WTC11 (cell line): ENCODE measurements at regions not wholly inside any gene's neighbourhood (a gene's known extent, or its start where the extent isn't known, plus 50 kb on each side); places are given as distances from the start of the nearest gene placed in this dataset.
A peak's percentile ranks its signal among the peaks of the same experiment; 100 is the strongest.

Experiments
- ATAC-seq: fragments of 200-7000 bp; cut with Tn5 transposase; 2 replicates; pipeline ENCODE4 v1.10.0; 2021; ENCODE audit warnings: mild to moderate bottlenecking, moderate library complexity
- CTCF ChIA-PET: fragments of 300-600 bp; sonication (Branson Sonifier 250); formaldehyde crosslinking; loops from one replicate; lab custom pipeline; 2021; ENCODE audit warnings: antibody characterized with exemption; lab: Charles Lee
- POLR2A ChIA-PET: fragments of 350-600 bp; sonication (Branson Sonifier 250); formaldehyde crosslinking; loops from one replicate; lab custom pipeline; 2021; ENCODE audit warnings: antibody characterized with exemption; lab: Charles Lee
- DNase-seq: peaks from one replicate; pipeline ENCODE4 v3.0.0; 2021; ENCODE audit warnings: low spot score
- H3K27ac Mint-ChIP-seq: 2 replicates; pipeline ENCODE4 v1.8.0; 2021; ENCODE audit warnings: mixed read lengths
- H3K27me3 Mint-ChIP-seq: 2 replicates; pipeline ENCODE4 v1.8.0; 2021; ENCODE audit warnings: low read depth, mild to moderate bottlenecking, moderate library complexity, mixed read lengths
- H3K36me3 Mint-ChIP-seq: 2 replicates; pipeline ENCODE4 v1.8.0; 2021; ENCODE audit warnings: mixed read lengths
- H3K4me1 Mint-ChIP-seq: 2 replicates; pipeline ENCODE4 v1.8.0; 2022; ENCODE audit warnings: mixed read lengths
- H3K4me3 Mint-ChIP-seq: 2 replicates; pipeline ENCODE4 v1.8.0; 2021; ENCODE audit warnings: mild to moderate bottlenecking, moderate library complexity, mixed read lengths
- H3K9me3 Mint-ChIP-seq: 2 replicates; pipeline ENCODE4 v1.8.0; 2021; ENCODE audit warnings: mixed read lengths
- ERG ChIP-seq: fragments of 250-450 bp; sonication (Bioruptor Pico); IDR thresholded peaks from 2 replicates; pipeline ENCODE4 v1.8.0; 2021; ENCODE audit warnings: mild to moderate bottlenecking
- ETV6 ChIP-seq: sonication (generic); formaldehyde crosslinking; IDR thresholded peaks from 2 replicates; pipeline ENCODE4 v1.8.1; 2022; ENCODE audit warnings: mild to moderate bottlenecking, missing genetic modification reagents
- FOXP1 ChIP-seq: sonication (generic); formaldehyde crosslinking; IDR thresholded peaks from 2 replicates; pipeline ENCODE4 v1.8.0; 2022; ENCODE audit warnings: missing genetic modification reagents, mild to moderate bottlenecking, moderate library complexity, borderline replicate concordance
- FOXP4 ChIP-seq: sonication (generic); formaldehyde crosslinking; IDR thresholded peaks from 2 replicates; pipeline ENCODE4 v1.8.0; 2022; ENCODE audit warnings: mild to moderate bottlenecking, missing genetic modification reagents
- GABPB1 ChIP-seq: sonication (generic); formaldehyde crosslinking; IDR thresholded peaks from 2 replicates; pipeline ENCODE4 v1.8.1; 2023; ENCODE audit warnings: mild to moderate bottlenecking, missing genetic modification reagents
- KAT7 ChIP-seq: sonication (generic); formaldehyde crosslinking; IDR thresholded peaks from 2 replicates; pipeline ENCODE4 v1.8.1; 2023; ENCODE audit warnings: missing genetic modification reagents, mild to moderate bottlenecking, borderline replicate concordance
- MYBL2 ChIP-seq: sonication (generic); formaldehyde crosslinking; IDR thresholded peaks from 2 replicates; pipeline ENCODE4 v1.8.1; 2023; ENCODE audit warnings: mild to moderate bottlenecking, moderate library complexity, missing genetic modification reagents
- NFATC4 ChIP-seq: fragments of 250-450 bp; sonication (Bioruptor Pico); IDR thresholded peaks from 2 replicates; pipeline ENCODE4 v1.9.0; 2021; ENCODE audit warnings: mild to moderate bottlenecking
- NR2C2 ChIP-seq: sonication (generic); formaldehyde crosslinking; IDR thresholded peaks from 2 replicates; pipeline ENCODE4 v1.8.0; 2022; ENCODE audit warnings: mild to moderate bottlenecking, missing genetic modification reagents
- NR3C1 ChIP-seq: sonication (generic); formaldehyde crosslinking; conservative IDR thresholded peaks from 2 replicates; pipeline ENCODE4 v1.8.1; 2023; ENCODE audit warnings: low read depth, mild to moderate bottlenecking, missing genetic modification reagents
- SP1 ChIP-seq: sonication (generic); formaldehyde crosslinking; conservative IDR thresholded peaks from 2 replicates; pipeline ENCODE4 v1.8.1; 2022; ENCODE audit warnings: missing genetic modification reagents
- ZNF219 ChIP-seq: sonication (generic); formaldehyde crosslinking; IDR thresholded peaks from 2 replicates; pipeline ENCODE4 v1.8.0; 2023; ENCODE audit warnings: missing genetic modification reagents, mild to moderate bottlenecking, borderline replicate concordance
- ZNF232 ChIP-seq: sonication (generic); formaldehyde crosslinking; IDR thresholded peaks from 2 replicates; pipeline ENCODE4 v1.8.0; 2022; ENCODE audit warnings: mild to moderate bottlenecking, missing genetic modification reagents
- ZNF263 ChIP-seq: sonication (generic); formaldehyde crosslinking; IDR thresholded peaks from 2 replicates; pipeline ENCODE4 v1.8.1; 2022; ENCODE audit warnings: low read depth, mild to moderate bottlenecking, moderate library complexity, missing genetic modification reagents
- ZNF396 ChIP-seq: fragments of 250-450 bp; sonication (Bioruptor Pico); IDR thresholded peaks from 2 replicates; pipeline ENCODE4 v1.8.0; 2021; ENCODE audit warnings: mild to moderate bottlenecking, moderate library complexity, borderline replicate concordance
- ZNF423 ChIP-seq: fragments of 250-450 bp; sonication (Bioruptor Pico); IDR thresholded peaks from 2 replicates; pipeline ENCODE4 v2.1.2; 2022; ENCODE audit warnings: mild to moderate bottlenecking, moderate library complexity
- ZNF671 ChIP-seq: fragments of 250-450 bp; sonication (Bioruptor Pico); IDR thresholded peaks from 2 replicates; pipeline ENCODE4 v1.8.0; 2021; ENCODE audit warnings: mild to moderate bottlenecking
- TF ChIP-seq, protein P1 (sequence below): sonication (generic); formaldehyde crosslinking; IDR thresholded peaks from 2 replicates; pipeline ENCODE4 v1.8.1; 2022; ENCODE audit warnings: low read depth, mild to moderate bottlenecking, moderate library complexity, missing genetic modification reagents, borderline replicate concordance
- TF ChIP-seq, protein P2 (sequence below): fragments of 250-450 bp; sonication (Bioruptor Pico); IDR thresholded peaks from 2 replicates; pipeline ENCODE4 v1.9.0; 2021; ENCODE audit warnings: mild to moderate bottlenecking
- TF ChIP-seq, protein P3 (sequence below): fragments of 250-450 bp; sonication (Bioruptor Pico); IDR thresholded peaks from 2 replicates; pipeline ENCODE4 v1.9.0; 2021; ENCODE audit warnings: moderate library complexity, mild to moderate bottlenecking, inconsistent platforms, borderline replicate concordance

DNA sequence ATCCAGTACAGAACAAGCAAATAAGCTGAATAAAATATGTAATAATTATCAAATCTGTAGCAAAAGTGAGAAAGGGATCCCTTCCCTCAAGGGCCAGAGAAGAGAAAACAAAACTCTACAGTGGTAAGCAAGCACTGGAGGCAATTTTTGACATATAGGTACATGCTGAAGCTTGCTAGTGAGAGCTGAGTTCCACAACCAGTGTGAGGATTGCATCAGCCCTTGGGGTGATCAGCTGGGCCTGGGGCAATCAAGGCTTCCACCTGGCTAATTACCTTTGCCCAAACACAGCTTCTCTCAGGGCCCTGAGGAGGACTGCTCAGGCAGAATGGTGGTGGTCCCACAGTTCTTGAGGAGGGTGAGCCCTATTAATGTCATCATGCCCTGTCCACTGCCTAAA, 134.4 kb upstream of the DLX6 start:
- Mint-ChIP-seq H3K4me1 (no peaks in the 10 kb centered on the region), H3K36me3 (no peaks in the 10 kb centered on the region), H3K9me3 (no peaks in the 10 kb centered on the region), H3K27me3 (no peaks in the 10 kb centered on the region; the same call in 1 of the 2 replicates), H3K27ac (no peak overlapping the region), H3K4me3 (no peak overlapping the region)
- POLR2A ChIA-PET: no interaction called here
- no peak for ATAC-seq
- no peak for DNase-seq
- CTCF ChIA-PET: interaction anchor here (1.6 kb wide), 1 partner anchor 157 kb away, joined by 4 read pairs; no protein-coding TSS in a partner anchor
- TF ChIP-seq GABPB1 (CRISPR knock-in tag) (peak; percentile 74), SP1 (CRISPR knock-in tag) (no peak)

GRCh38 chr7:96887426-96887825, 117.9 kb upstream of the DLX6 start:
- Mint-ChIP-seq H3K4me1 (no peaks in the 10 kb centered on the region), H3K27ac (no peak overlapping the region), H3K36me3 (no peaks in the 10 kb centered on the region), H3K27me3 (no peaks in the 10 kb centered on the region), H3K9me3 (no peaks in the 10 kb centered on the region), H3K4me3 (no peak overlapping the region)
- DNase-seq: no peak
- ATAC-seq: no peak
- ChIA-PET CTCF (no interaction called here), POLR2A (no interaction called here)
- no peak for TF ChIP-seq ZNF396 (CRISPR knock-in tag)
- TF ChIP-seq FOXP1 (CRISPR knock-in tag): no peak

DNA sequence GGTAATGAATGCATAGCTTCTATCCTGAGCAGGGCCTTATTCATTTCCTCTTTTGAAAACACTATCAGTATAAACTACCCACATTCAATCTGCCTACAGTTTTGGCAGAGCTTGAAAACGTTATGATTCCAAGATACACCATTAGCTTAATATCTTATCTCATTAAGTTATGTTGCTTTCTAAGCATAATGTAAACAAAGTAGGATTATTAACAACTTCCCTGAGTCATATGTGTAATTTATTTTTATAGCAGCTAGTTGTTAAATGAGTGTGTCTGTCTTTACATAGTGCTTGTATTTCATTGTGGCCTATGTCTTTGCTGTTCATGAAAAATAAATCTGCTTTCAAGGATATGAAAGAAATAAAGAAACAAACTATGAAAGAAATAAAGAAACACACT, 106.2 kb upstream of the DLX6 start:
- no peak for ATAC-seq
- ChIA-PET CTCF (no interaction called here), POLR2A (no interaction called here)
- TF ChIP-seq ZNF219 (CRISPR knock-in tag) (no peak), ZNF671 (no peak), NR2C2 (CRISPR knock-in tag) (no peak), NR3C1 (no peak), ERG (CRISPR knock-in tag) (no peak), NFATC4 (no peak), FOXP4 (CRISPR knock-in tag) (no peak), MYBL2 (CRISPR knock-in tag) (no peak), ZNF263 (CRISPR knock-in tag) (no peak), ZNF423 (CRISPR knock-in tag) (no peak), KAT7 (CRISPR knock-in tag) (no peak), ETV6 (no peak), ZNF232 (no peak)
- TF ChIP-seq, protein P1, sequence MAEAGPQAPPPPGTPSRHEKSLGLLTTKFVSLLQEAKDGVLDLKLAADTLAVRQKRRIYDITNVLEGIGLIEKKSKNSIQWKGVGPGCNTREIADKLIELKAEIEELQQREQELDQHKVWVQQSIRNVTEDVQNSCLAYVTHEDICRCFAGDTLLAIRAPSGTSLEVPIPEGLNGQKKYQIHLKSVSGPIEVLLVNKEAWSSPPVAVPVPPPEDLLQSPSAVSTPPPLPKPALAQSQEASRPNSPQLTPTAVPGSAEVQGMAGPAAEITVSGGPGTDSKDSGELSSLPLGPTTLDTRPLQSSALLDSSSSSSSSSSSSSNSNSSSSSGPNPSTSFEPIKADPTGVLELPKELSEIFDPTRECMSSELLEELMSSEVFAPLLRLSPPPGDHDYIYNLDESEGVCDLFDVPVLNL (CRISPR knock-in tag): no peak
- TF ChIP-seq, protein P2, sequence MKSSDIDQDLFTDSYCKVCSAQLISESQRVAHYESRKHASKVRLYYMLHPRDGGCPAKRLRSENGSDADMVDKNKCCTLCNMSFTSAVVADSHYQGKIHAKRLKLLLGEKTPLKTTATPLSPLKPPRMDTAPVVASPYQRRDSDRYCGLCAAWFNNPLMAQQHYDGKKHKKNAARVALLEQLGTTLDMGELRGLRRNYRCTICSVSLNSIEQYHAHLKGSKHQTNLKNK (CRISPR knock-in tag): no peak
- TF ChIP-seq, protein P3, sequence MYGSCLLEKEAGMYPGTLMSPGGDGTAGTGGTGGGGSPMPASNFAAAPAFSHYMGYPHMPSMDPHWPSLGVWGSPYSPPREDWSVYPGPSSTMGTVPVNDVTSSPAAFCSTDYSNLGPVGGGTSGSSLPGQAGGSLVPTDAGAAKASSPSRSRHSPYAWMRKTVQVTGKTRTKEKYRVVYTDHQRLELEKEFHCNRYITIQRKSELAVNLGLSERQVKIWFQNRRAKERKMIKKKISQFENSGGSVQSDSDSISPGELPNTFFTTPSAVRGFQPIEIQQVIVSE (CRISPR knock-in tag): no peak
- no peaks in the 10 kb centered on the region for H3K4me1 Mint-ChIP-seq
- DNase-seq: no peak
- no peaks in the 10 kb centered on the region for H3K9me3 Mint-ChIP-seq
- no peak overlapping the region for H3K4me3 Mint-ChIP-seq
- no peaks in the 10 kb centered on the region for H3K36me3 Mint-ChIP-seq
- H3K27ac Mint-ChIP-seq: no peak overlapping the region
- peaks cover 2% of the 10 kb centered on the region; the same call in 1 of the 2 replicates for H3K27me3 Mint-ChIP-seq
